K562 (cell line): ENCODE measurements at regions not wholly inside any gene's neighbourhood (a gene's known extent, or its start where the extent isn't known, plus 50 kb on each side); places are given as distances from the start of the nearest gene placed in this dataset.

Source experiments
- ATAC-seq: fragments of 200-7000 bp; cut with Tn5 transposase; 3 replicates; pipeline ENCODE4 v1.9.1; 2020; ENCODE audit warnings: moderate library complexity
- BruUV-seq: library from RNA; stranded (reverse); fragments of 400-500 nt; replicated peaks from 2 replicates; lab custom pipeline; 2021; lab: Mats Ljungman, UMichigan
- CTCF ChIA-PET: fragments of 300-600 bp; formaldehyde crosslinking; extraction: SDS; loops from one replicate; lab custom pipeline; 2021; ENCODE audit warnings: low intra/inter-chr PET ratio; lab: Yijun Ruan, JAX
- POLR2A ChIA-PET: fragments of 300-600, 350-650 bp; sonication (Branson Sonifier 250); formaldehyde crosslinking; extraction: SDS; loops from one replicate; lab custom pipeline; 2021; ENCODE audit warnings: antibody characterized with exemption, inconsistent platforms; lab: Yijun Ruan, JAX
- DNase-seq, 4 experiments: peaks; one replicate each; pipeline versions ENCODE4 v3.0.0 to v3.0.0-alpha.2; 2011 to 2018; ENCODE audit warnings: low spot score in 3 of 4, mixed read lengths in 3 of 4; ENCODE audit errors: extremely low read depth in 1 of 4
- FAIRE-seq: peaks from 2 replicates; lab custom pipeline; 2011; peaks lifted over from hg19 to GRCh38; lab: Jason Lieb, UNC
- H2AFZ ChIP-seq: 2 replicates; pipeline ENCODE4 v1.6.0; 2011; ENCODE audit warnings: low read depth, low read length, control low read depth, inconsistent platforms
- H3K27ac ChIP-seq: fragments of 200-600 bp; 3 replicates; pipeline ENCODE4 v1.8.0; 2011; ENCODE audit warnings: low read depth, mild to moderate bottlenecking, control low read depth, inconsistent platforms, low read length, moderate library complexity, mixed read lengths; ENCODE audit errors: extremely low read depth
- H3K27me3 ChIP-seq, 2 experiments: fragments of 300-600 bp in 1 of 2; 2 replicates in 1 of 2; 3 replicates in 1 of 2; pipeline versions ENCODE4 v1.6.0 to v1.8.0; 2011; ENCODE audit warnings: inconsistent platforms in 2 of 2, low read length in 2 of 2, mild to moderate bottlenecking in 1 of 2, mixed read lengths in 1 of 2, moderate library complexity in 1 of 2; ENCODE audit not compliant: control insufficient read depth in 2 of 2, insufficient read depth in 2 of 2
- H3K36me3 ChIP-seq: fragments of 300-600 bp; 3 replicates; pipeline ENCODE4 v1.8.0; 2011; ENCODE audit warnings: mild to moderate bottlenecking, low read length, inconsistent platforms; ENCODE audit not compliant: control insufficient read depth, insufficient read depth
- H3K4me1 ChIP-seq, 2 experiments: fragments of 200-600 bp in 1 of 2; replicated peaks in 1 of 2; 2 replicates in 1 of 2; 3 replicates in 1 of 2; pipeline versions ENCODE4 v1.5.1 to v1.8.0; 2011; ENCODE audit warnings: inconsistent platforms in 2 of 2, low read length in 2 of 2, mild to moderate bottlenecking in 1 of 2, mixed read lengths in 1 of 2, moderate library complexity in 1 of 2; ENCODE audit not compliant: control insufficient read depth in 2 of 2, insufficient read depth in 2 of 2
- H3K4me2 ChIP-seq: 2 replicates; pipeline ENCODE4 v1.6.1; 2011; ENCODE audit warnings: low read length, control low read depth, inconsistent platforms, mixed read lengths; ENCODE audit not compliant: insufficient read depth
- H3K4me3 ChIP-seq: fragments of 200-600 bp; sonication (generic), shearing (Covaris generic); 2 replicates; pipeline ENCODE4 v1.5.1; 2016; ENCODE audit warnings: control low read depth, inconsistent platforms
- H3K79me2 ChIP-seq: fragments of 200-600 bp; 3 replicates; pipeline ENCODE4 v1.8.0; 2011; ENCODE audit warnings: low read length, inconsistent platforms; ENCODE audit not compliant: control insufficient read depth, insufficient read depth
- H3K9ac ChIP-seq, 2 experiments: 2 replicates each; pipeline versions ENCODE4 v1.6.0 to v1.6.1; 2011; ENCODE audit warnings: low read depth in 2 of 2, low read length in 2 of 2, control low read depth in 1 of 2, inconsistent platforms in 1 of 2, mild to moderate bottlenecking in 1 of 2, mixed read lengths in 1 of 2; ENCODE audit not compliant: insufficient read depth in 1 of 2
- H3K9me1 ChIP-seq: one replicate; pipeline ENCODE4 v1.6.0; 2011; ENCODE audit warnings: inconsistent platforms, mild to moderate bottlenecking, low read length, moderate library complexity; ENCODE audit not compliant: control insufficient read depth, insufficient read depth
- H3K9me3 ChIP-seq: replicated peaks from 2 replicates; pipeline ENCODE4 v1.5.1; 2011; ENCODE audit warnings: low read depth, low read length, inconsistent platforms; ENCODE audit not compliant: control insufficient read depth, insufficient read depth
- H4K20me1 ChIP-seq: replicated peaks from 2 replicates; pipeline ENCODE4 v1.6.1; 2011; ENCODE audit warnings: low read length, inconsistent platforms, mixed read lengths; ENCODE audit not compliant: control insufficient read depth, insufficient read depth
- BDP1 ChIP-seq: IDR thresholded peaks from 3 replicates; pipeline ENCODE4 v1.6.1; 2011; ENCODE audit not compliant: insufficient read length, insufficient read depth
- FOXK2 ChIP-seq, 2 experiments: fragments of 450-650 bp; IDR thresholded peaks in 1 of 2; conservative IDR thresholded peaks in 1 of 2; 2 replicates each; pipeline ENCODE4 v1.6.1; 2016; ENCODE audit warnings: low read depth in 2 of 2, mild to moderate bottlenecking in 1 of 2
- FOXP1 ChIP-seq: sonication (generic); formaldehyde crosslinking; IDR thresholded peaks from 2 replicates; pipeline ENCODE4 v1.8.0; 2022; ENCODE audit warnings: mild to moderate bottlenecking, missing genetic modification reagents
- KDM2B ChIP-seq: fragments of 250-450 bp; sonication (Bioruptor Pico); IDR thresholded peaks from 2 replicates; pipeline ENCODE4 v1.8.0; 2021; ENCODE audit warnings: mild to moderate bottlenecking, moderate library complexity
- PTBP1 ChIP-seq: fragments of 200-400 bp; formaldehyde crosslinking; IDR thresholded peaks from 2 replicates; pipeline ENCODE4 v1.6.1; 2017; ENCODE audit warnings: low read depth, low read length
- SREBF1 ChIP-seq: fragments of 150-350 bp; IDR thresholded peaks from 2 replicates; pipeline ENCODE4 v1.6.1; 2014; ENCODE audit warnings: antibody characterized with exemption, low read depth, low read length, borderline replicate concordance
- ZKSCAN8 ChIP-seq: fragments of 200-800 bp; sonication (Bioruptor generic); IDR thresholded peaks from 2 replicates; pipeline ENCODE4 v1.6.1; 2016; ENCODE audit warnings: missing genetic modification characterization, missing compliant biosample characterization
- ZNF263 ChIP-seq: sonication (generic); formaldehyde crosslinking; IDR thresholded peaks from 2 replicates; pipeline ENCODE4 v1.8.0; 2022; ENCODE audit warnings: mild to moderate bottlenecking, missing genetic modification reagents, borderline replicate concordance
- WGBS: fragments of 100-300 bp; shearing (Covaris generic); methylation state at CpG from one replicate; pipeline ENCODE4 v1.1.6; 2016; ENCODE audit warnings: low coverage, mixed read lengths; ENCODE audit not compliant: insufficient coverage; ENCODE audit errors: missing lambda C conversion rate; 5-methylcytosine and 5-hydroxymethylcytosine counted together
- in situ Hi-C: fragments of 300-500 bp; cut with MboI; formaldehyde crosslinking; loops from 4 replicates; pipeline ENCODE4 v1.15.0; 2018; ENCODE audit warnings: inconsistent platforms, mixed read lengths
- intact Hi-C: fragments of 100-400 bp; cut with micrococcal nuclease; formaldehyde crosslinking; loops from 2 replicates; pipeline ENCODE4 v1.14.2; 2022
- TF ChIP-seq, protein P1 (sequence below): fragments of 450-650 bp; IDR thresholded peaks from 2 replicates; pipeline ENCODE4 v1.6.1; 2016; ENCODE audit warnings: missing biosample characterization, missing genetic modification characterization
- TF ChIP-seq, protein P2 (sequence below): fragments of 250-450 bp; sonication (Bioruptor Pico); IDR thresholded peaks from 2 replicates; pipeline ENCODE4 v1.8.0; 2021; ENCODE audit warnings: moderate library complexity, mild to moderate bottlenecking, inconsistent platforms
- TF ChIP-seq, protein P3 (sequence below), 2 experiments: fragments of 450-650 bp; IDR thresholded peaks; 2 replicates each; pipeline ENCODE4 v1.6.1; 2016
- TF ChIP-seq, protein P4 (sequence below): IDR thresholded peaks from 2 replicates; pipeline ENCODE4 v1.6.1; 2011; ENCODE audit warnings: borderline replicate concordance, low read depth, mild to moderate bottlenecking, moderate library complexity, low read length; ENCODE audit not compliant: insufficient read depth, poor library complexity, severe bottlenecking

DNA sequence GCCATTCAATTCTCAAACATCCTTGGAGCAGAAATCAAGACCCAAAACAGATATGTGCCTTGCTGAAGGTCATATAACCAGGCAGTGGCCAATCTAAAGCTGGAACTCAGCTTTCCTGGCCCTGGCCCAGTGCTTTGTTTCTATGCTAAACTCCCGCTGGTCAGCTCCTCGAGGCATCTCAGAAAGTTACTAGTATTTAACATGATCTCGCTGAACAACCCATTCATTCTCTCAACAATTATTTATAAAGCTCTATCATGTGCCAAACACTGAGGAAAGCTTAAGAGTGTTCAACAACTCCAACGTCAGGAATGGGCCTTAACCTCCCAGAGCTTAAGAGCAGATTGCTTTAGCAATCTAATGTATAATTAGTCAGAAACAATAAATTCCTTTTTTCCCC lies 54.0 kb downstream of the FOXD1 start:
- Histone ChIP-seq H3K9me1 (no peaks in the 10 kb centered on the region), H3K36me3 (no peaks in the 10 kb centered on the region), H4K20me1 (no peaks in the 10 kb centered on the region), H2AFZ (no peak overlapping the region), H3K27ac (no peak overlapping the region), H3K27me3 (peaks cover 0 to 8% of the 10 kb centered on the region in 2 experiments; a peak in 1 of 5 replicates), H3K9ac (no peak overlapping the region), H3K4me2 (no peak overlapping the region), H3K4me1 (no peaks in the 10 kb centered on the region), H3K4me3 (no peak overlapping the region), H3K79me2 (no peaks in the 10 kb centered on the region), H3K9me3 (no peaks in the 10 kb centered on the region)
- ATAC-seq = no peak
- DNase-seq = no peak
- in situ Hi-C loops = no loop called here
- FAIRE-seq = no peak
- WGBS = 0% methylated on average over 4 of the region's 4 CpGs
- BruUV-seq = no TSS peak
- TF ChIP-seq, protein P1, sequence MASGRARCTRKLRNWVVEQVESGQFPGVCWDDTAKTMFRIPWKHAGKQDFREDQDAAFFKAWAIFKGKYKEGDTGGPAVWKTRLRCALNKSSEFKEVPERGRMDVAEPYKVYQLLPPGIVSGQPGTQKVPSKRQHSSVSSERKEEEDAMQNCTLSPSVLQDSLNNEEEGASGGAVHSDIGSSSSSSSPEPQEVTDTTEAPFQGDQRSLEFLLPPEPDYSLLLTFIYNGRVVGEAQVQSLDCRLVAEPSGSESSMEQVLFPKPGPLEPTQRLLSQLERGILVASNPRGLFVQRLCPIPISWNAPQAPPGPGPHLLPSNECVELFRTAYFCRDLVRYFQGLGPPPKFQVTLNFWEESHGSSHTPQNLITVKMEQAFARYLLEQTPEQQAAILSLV (tag) = no peak
- TF ChIP-seq SREBF1 = no peak
- TF ChIP-seq, protein P2, sequence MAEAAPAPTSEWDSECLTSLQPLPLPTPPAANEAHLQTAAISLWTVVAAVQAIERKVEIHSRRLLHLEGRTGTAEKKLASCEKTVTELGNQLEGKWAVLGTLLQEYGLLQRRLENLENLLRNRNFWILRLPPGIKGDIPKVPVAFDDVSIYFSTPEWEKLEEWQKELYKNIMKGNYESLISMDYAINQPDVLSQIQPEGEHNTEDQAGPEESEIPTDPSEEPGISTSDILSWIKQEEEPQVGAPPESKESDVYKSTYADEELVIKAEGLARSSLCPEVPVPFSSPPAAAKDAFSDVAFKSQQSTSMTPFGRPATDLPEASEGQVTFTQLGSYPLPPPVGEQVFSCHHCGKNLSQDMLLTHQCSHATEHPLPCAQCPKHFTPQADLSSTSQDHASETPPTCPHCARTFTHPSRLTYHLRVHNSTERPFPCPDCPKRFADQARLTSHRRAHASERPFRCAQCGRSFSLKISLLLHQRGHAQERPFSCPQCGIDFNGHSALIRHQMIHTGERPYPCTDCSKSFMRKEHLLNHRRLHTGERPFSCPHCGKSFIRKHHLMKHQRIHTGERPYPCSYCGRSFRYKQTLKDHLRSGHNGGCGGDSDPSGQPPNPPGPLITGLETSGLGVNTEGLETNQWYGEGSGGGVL (CRISPR knock-in tag) = no peak
- no peak for TF ChIP-seq FOXK2 (conservative IDR thresholded peaks at IDR 0.05 in 1 of 2, IDR thresholded peaks at IDR 0.05 in 1 of 2; ENCODE audit: low read depth in 2 of 2)
- TF ChIP-seq PTBP1 = no peak
- TF ChIP-seq ZNF263 (CRISPR knock-in tag) = no peak
- TF ChIP-seq KDM2B (CRISPR knock-in tag) = no peak
- TF ChIP-seq, protein P3, sequence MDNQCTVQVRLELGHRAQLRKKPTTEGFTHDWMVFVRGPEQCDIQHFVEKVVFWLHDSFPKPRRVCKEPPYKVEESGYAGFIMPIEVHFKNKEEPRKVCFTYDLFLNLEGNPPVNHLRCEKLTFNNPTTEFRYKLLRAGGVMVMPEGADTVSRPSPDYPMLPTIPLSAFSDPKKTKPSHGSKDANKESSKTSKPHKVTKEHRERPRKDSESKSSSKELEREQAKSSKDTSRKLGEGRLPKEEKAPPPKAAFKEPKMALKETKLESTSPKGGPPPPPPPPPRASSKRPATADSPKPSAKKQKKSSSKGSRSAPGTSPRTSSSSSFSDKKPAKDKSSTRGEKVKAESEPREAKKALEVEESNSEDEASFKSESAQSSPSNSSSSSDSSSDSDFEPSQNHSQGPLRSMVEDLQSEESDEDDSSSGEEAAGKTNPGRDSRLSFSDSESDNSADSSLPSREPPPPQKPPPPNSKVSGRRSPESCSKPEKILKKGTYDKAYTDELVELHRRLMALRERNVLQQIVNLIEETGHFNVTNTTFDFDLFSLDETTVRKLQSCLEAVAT (IDR thresholded peaks at IDR 0.05) = no peak
- TF ChIP-seq FOXP1 = no peak
- TF ChIP-seq, protein P4, sequence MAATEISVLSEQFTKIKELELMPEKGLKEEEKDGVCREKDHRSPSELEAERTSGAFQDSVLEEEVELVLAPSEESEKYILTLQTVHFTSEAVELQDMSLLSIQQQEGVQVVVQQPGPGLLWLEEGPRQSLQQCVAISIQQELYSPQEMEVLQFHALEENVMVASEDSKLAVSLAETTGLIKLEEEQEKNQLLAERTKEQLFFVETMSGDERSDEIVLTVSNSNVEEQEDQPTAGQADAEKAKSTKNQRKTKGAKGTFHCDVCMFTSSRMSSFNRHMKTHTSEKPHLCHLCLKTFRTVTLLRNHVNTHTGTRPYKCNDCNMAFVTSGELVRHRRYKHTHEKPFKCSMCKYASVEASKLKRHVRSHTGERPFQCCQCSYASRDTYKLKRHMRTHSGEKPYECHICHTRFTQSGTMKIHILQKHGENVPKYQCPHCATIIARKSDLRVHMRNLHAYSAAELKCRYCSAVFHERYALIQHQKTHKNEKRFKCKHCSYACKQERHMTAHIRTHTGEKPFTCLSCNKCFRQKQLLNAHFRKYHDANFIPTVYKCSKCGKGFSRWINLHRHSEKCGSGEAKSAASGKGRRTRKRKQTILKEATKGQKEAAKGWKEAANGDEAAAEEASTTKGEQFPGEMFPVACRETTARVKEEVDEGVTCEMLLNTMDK = no peak
- TF ChIP-seq ZKSCAN8 (CRISPR knock-in tag) = no peak
- TF ChIP-seq BDP1 = no peak
- intact Hi-C loops = no loop called here
- POLR2A ChIA-PET = no interaction called here
- CTCF ChIA-PET = no interaction called here
